ENCODE measurements at regions not wholly inside any gene's neighbourhood (a gene's known extent, or its start where the extent isn't known, plus 50 kb on each side); places are given as distances from the start of the nearest gene placed in this dataset.

GRCh38 chr12:65731771-65732170, 92.5 kb upstream of the HMGA2 start:
- TF ChIP-seq CTCF (IDR thresholded peaks at IDR 0.05), result no peak
- no peak for TF ChIP-seq POLR2A (IDR thresholded peaks at IDR 0.05)
- no peak for TF ChIP-seq EP300 (IDR thresholded peaks at IDR 0.05)
